Smooth muscle cell (in vitro differentiated cells): ENCODE measurements at regions not wholly inside any gene's neighbourhood (a gene's known extent, or its start where the extent isn't known, plus 50 kb on each side); places are given as distances from the start of the nearest gene placed in this dataset.

ENCODE experiments used
- DNase-seq: peaks from one replicate; lab custom pipeline; 2025; ENCODE audit not compliant: unreplicated experiment; lab: John Stamatoyannopoulos, UW
- H2AFZ ChIP-seq: fragments of 200-600 bp; sonication (generic); 2 replicates; pipeline ENCODE4 v1.6.0; 2016; ENCODE audit warnings: antibody characterized with exemption, low read depth, mild to moderate bottlenecking
- H3F3A ChIP-seq: fragments of 200-600 bp; sonication (generic); 2 replicates; pipeline ENCODE4 v1.6.0; 2017; ENCODE audit warnings: antibody characterized with exemption, low read depth
- H3K27ac ChIP-seq: fragments of 200-600 bp; sonication (generic); 2 replicates; pipeline ENCODE4 v1.5.1; 2016; ENCODE audit warnings: low read depth, mild to moderate bottlenecking
- H3K27me3 ChIP-seq: fragments of 200-600 bp; sonication (generic); 2 replicates; pipeline ENCODE4 v1.6.1; 2016; ENCODE audit warnings: low read depth, mild to moderate bottlenecking
- H3K36me3 ChIP-seq: fragments of 200-600 bp; sonication (generic); 2 replicates; pipeline ENCODE4 v1.5.1; 2016; ENCODE audit warnings: low read depth
- H3K4me1 ChIP-seq: fragments of 200-600 bp; sonication (generic); 2 replicates; pipeline ENCODE4 v1.5.1; 2016; ENCODE audit warnings: low read depth
- H3K4me2 ChIP-seq: fragments of 200-600 bp; sonication (generic); 2 replicates; pipeline ENCODE4 v1.6.0; 2016; ENCODE audit warnings: mild to moderate bottlenecking
- H3K4me3 ChIP-seq: fragments of 200-600 bp; sonication (generic); 2 replicates; pipeline ENCODE4 v1.5.1; 2016; ENCODE audit warnings: mild to moderate bottlenecking
- H3K79me2 ChIP-seq: fragments of 200-600 bp; sonication (generic); 2 replicates; pipeline ENCODE4 v1.6.0; 2016; ENCODE audit warnings: low read depth, mild to moderate bottlenecking
- H3K9ac ChIP-seq: fragments of 200-600 bp; sonication (generic); 2 replicates; pipeline ENCODE4 v1.6.0; 2016; ENCODE audit warnings: low read depth
- H3K9me3 ChIP-seq: fragments of 200-600 bp; sonication (generic); replicated peaks from 2 replicates; pipeline ENCODE4 v1.5.1; 2016; ENCODE audit warnings: low read depth
- H4K20me1 ChIP-seq: fragments of 200-600 bp; sonication (generic); 2 replicates; pipeline ENCODE4 v1.6.0; 2016; ENCODE audit warnings: low read depth
- WGBS: methylation state at CpG from one replicate; pipeline ENCODE4 v1.1.7; 2016; ENCODE audit warnings: low lambda C conversion rate; 5-methylcytosine and 5-hydroxymethylcytosine counted together
- TF ChIP-seq, protein P1 (sequence below): fragments of 200-600 bp; sonication (generic); IDR thresholded peaks from 2 replicates; pipeline ENCODE4 v1.5.1; 2017; ENCODE audit warnings: borderline replicate concordance, mild to moderate bottlenecking, antibody characterized with exemption; ENCODE audit not compliant: insufficient read depth, poor library complexity, severe bottlenecking

DNA sequence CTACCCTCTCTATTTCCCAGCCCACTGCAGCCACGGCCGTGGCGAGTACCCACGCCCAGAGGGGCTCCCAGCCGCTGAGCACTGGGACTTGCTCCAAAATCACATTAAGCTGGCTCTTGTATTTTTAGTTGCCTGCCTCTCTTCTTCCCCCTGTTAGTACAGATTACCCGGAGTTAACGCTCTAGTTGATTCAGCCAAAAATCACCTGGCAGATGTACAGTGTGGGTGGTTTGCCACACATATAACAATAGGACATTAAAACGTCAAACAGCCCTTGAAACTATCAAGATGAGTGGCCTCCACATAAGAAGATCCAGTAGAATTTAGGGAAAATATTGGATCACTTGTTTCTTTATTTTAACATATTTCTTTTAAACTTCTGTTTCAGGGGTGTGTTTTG is 268.8 kb upstream of the PRDM1 start:
- DNase-seq, result no peak
- Histone ChIP-seq H3K9me3 (no peaks in the 10 kb centered on the region), H3K4me1 (no peaks in the 10 kb centered on the region), H3K4me3 (no peak overlapping the region), H2AFZ (no peak overlapping the region), H3K27ac (no peak overlapping the region), H3F3A (no peaks in the 10 kb centered on the region), H3K4me2 (no peak overlapping the region), H3K27me3 (no peaks in the 10 kb centered on the region), H3K36me3 (no peaks in the 10 kb centered on the region), H3K9ac (no peak overlapping the region), H4K20me1 (no peaks in the 10 kb centered on the region), H3K79me2 (no peaks in the 10 kb centered on the region)
- WGBS, result 92% methylated on average over 8 of the region's 8 CpGs
- TF ChIP-seq, protein P1, sequence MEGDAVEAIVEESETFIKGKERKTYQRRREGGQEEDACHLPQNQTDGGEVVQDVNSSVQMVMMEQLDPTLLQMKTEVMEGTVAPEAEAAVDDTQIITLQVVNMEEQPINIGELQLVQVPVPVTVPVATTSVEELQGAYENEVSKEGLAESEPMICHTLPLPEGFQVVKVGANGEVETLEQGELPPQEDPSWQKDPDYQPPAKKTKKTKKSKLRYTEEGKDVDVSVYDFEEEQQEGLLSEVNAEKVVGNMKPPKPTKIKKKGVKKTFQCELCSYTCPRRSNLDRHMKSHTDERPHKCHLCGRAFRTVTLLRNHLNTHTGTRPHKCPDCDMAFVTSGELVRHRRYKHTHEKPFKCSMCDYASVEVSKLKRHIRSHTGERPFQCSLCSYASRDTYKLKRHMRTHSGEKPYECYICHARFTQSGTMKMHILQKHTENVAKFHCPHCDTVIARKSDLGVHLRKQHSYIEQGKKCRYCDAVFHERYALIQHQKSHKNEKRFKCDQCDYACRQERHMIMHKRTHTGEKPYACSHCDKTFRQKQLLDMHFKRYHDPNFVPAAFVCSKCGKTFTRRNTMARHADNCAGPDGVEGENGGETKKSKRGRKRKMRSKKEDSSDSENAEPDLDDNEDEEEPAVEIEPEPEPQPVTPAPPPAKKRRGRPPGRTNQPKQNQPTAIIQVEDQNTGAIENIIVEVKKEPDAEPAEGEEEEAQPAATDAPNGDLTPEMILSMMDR, result no peak

DNA sequence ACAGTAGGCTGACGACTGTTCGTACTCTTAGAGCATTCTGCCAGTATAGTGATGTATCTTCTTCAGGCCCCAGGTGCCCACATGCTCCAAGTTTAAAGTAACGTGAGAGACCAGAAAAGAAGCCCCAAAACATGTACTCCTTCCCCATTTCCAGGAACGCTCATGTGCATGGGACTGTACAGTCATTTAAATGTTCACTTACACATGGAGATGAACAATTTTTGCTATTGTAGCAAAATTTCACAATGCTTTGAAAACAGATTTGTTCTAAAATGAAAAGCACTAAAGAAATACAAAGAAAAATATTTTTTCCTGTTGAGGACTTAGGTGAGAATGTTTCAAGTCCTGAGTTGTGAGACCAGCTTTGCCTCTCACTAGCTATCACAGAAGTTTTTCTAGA is 269.3 kb upstream of the PRDM1 start:
- DNase-seq, result no peak
- WGBS, result 80% methylated on average over 4 of the region's 4 CpGs
- TF ChIP-seq, protein P1, result no peak

DNA sequence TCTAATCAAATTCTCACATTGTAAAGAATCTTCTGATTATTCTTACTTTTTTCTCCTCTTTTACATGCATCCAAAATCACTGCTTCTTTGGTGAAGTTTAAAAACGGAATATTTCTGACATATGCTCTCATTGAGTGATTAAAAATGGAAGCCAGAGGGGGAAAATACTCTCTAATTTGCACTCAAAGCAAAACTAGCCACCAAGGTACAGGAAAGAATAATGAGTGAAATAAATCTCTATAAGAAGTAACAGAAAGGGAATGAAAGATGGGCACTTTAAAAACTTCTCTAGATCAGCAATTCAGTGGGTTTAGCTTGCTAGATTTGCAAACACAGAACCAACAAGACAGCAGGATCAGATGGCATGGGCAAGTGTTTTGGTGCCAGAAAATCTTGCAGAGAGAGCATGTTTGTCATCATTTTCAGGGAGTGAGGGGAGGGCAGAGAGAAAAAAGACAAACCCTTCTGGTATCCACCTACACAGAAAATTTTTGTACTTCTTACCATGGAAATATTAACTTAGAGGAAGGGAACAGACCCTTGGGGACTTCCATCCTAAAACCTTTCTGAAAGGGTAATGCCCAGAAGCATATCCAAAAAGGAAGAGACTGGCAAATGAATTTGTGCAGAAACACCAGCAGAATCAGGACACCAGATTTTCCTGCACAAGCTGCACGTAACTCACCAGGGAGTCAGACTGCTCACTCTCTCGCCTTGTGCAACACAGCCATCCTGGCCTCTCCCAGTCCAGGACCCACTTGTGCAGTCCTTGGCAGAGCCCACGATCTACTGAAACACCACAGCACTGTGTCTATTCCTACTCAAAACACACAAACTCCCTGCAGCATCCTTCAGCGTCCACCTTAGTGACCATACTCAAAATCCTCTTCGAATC is 270.2 kb upstream of the PRDM1 start:
- no peak for DNase-seq
- no peaks in the 10 kb centered on the region for H3K36me3 ChIP-seq
- no peaks in the 10 kb centered on the region for H3F3A ChIP-seq
- H3K27me3 ChIP-seq, result no peaks in the 10 kb centered on the region
- H3K4me1 ChIP-seq, result peaks cover 3% of the 10 kb centered on the region
- no peak overlapping the region for H3K27ac ChIP-seq
- no peak overlapping the region for H3K4me2 ChIP-seq
- peak overlapping the region; percentile 41 for H2AFZ ChIP-seq
- H3K79me2 ChIP-seq, result no peaks in the 10 kb centered on the region
- TF ChIP-seq, protein P1, result no peak
- H3K9me3 ChIP-seq, result no peaks in the 10 kb centered on the region
- no peaks in the 10 kb centered on the region for H4K20me1 ChIP-seq
- no peak overlapping the region for H3K4me3 ChIP-seq
- no peak overlapping the region for H3K9ac ChIP-seq
- 84% methylated on average over 6 of the region's 6 CpGs for WGBS

More for the DNA sequence above, 269.3 kb upstream of the PRDM1 start:
- Histone ChIP-seq H4K20me1 (no peaks in the 10 kb centered on the region), H3K9ac (no peak overlapping the region), H3F3A (no peaks in the 10 kb centered on the region), H3K4me1 (no peaks in the 10 kb centered on the region), H2AFZ (no peak overlapping the region), H3K4me3 (no peak overlapping the region), H3K79me2 (no peaks in the 10 kb centered on the region), H3K9me3 (no peaks in the 10 kb centered on the region), H3K27ac (no peak overlapping the region), H3K27me3 (no peaks in the 10 kb centered on the region), H3K36me3 (no peaks in the 10 kb centered on the region), H3K4me2 (no peak overlapping the region)
